GM12878 (cell line): ENCODE measurements at regions not wholly inside any gene's neighbourhood (a gene's known extent, or its start where the extent isn't known, plus 50 kb on each side); places are given as distances from the start of the nearest gene placed in this dataset.
"Not testable (repeated sequence)": the region's sequence is repeated elsewhere in the genome, so short reads cannot be mapped to it uniquely, and the experiment has no call there.

Experiments used
- ATAC-seq: fragments of 200-7000 bp; cut with Tn5 transposase; 3 replicates; pipeline ENCODE4 v1.9.1; 2020; ENCODE audit warnings: mild to moderate bottlenecking, moderate library complexity
- BruUV-seq: library from RNA; stranded (reverse); fragments of 400-500 nt; replicated peaks from 2 replicates; lab custom pipeline; 2021; lab: Mats Ljungman, UMichigan
- CTCF ChIA-PET: fragments of 300-600 bp; sonication (Branson Sonifier 250); formaldehyde crosslinking; extraction: SDS; loops from one replicate; lab custom pipeline; 2021; ENCODE audit warnings: inconsistent platforms; lab: Yijun Ruan, JAX
- POLR2A ChIA-PET: fragments of 350-600 bp; formaldehyde crosslinking; extraction: SDS; loops from one replicate; lab custom pipeline; 2021; ENCODE audit warnings: inconsistent platforms; lab: Charles Lee
- RAD21 ChIA-PET: fragments of 300-600 bp; sonication (Branson Sonifier 250); formaldehyde crosslinking; loops from one replicate; lab custom pipeline; 2023; ENCODE audit warnings: antibody characterized with exemption; ENCODE audit not compliant: unreplicated experiment; lab: Charles Lee
- SMC1A ChIA-PET: fragments of 300-600 bp; sonication (Branson Sonifier 250); formaldehyde crosslinking; loops from one replicate; lab custom pipeline; 2023; ENCODE audit not compliant: unreplicated experiment, uncharacterized antibody; lab: Charles Lee
- DNase-seq: peaks from one replicate; pipeline ENCODE4 v3.0.0-alpha.2; 2011; ENCODE audit warnings: low read depth, low spot score
- FAIRE-seq: peaks from 3 replicates; lab custom pipeline; 2011; peaks lifted over from hg19 to GRCh38; lab: Jason Lieb, UNC
- H2AFZ ChIP-seq: 2 replicates; pipeline ENCODE4 v1.6.0; 2011; ENCODE audit warnings: low read depth, low read length, control low read depth; ENCODE audit not compliant: control insufficient read depth
- H3K27ac ChIP-seq: 2 replicates; pipeline ENCODE4 v1.5.1; 2011; ENCODE audit warnings: control low read depth; ENCODE audit not compliant: control insufficient read depth, insufficient read depth
- H3K27me3 ChIP-seq, 2 experiments: replicated peaks in 1 of 2; 2 replicates each; pipeline versions ENCODE4 v1.6.0 to v1.6.1; 2011; ENCODE audit warnings: low read length in 1 of 2; ENCODE audit not compliant: control insufficient read depth in 2 of 2, insufficient read depth in 2 of 2
- H3K36me3 ChIP-seq, 2 experiments: 2 replicates each; pipeline ENCODE4 v1.5.1; 2011; ENCODE audit warnings: low read length in 1 of 2; ENCODE audit not compliant: control insufficient read depth in 2 of 2, insufficient read depth in 2 of 2
- H3K4me1 ChIP-seq: 2 replicates; pipeline ENCODE4 v1.6.1; 2011; ENCODE audit warnings: mild to moderate bottlenecking, low read length, moderate library complexity, mixed read lengths; ENCODE audit not compliant: control insufficient read depth, insufficient read depth
- H3K4me2 ChIP-seq: 2 replicates; pipeline ENCODE4 v1.6.0; 2011; ENCODE audit warnings: control low read depth; ENCODE audit not compliant: control insufficient read depth, insufficient read depth
- H3K4me3 ChIP-seq: fragments of 200-600 bp; sonication (generic); 2 replicates; pipeline ENCODE4 v1.5.1; 2016
- H3K79me2 ChIP-seq: 2 replicates; pipeline ENCODE4 v1.6.0; 2011; ENCODE audit warnings: low read length; ENCODE audit not compliant: control insufficient read depth, insufficient read depth
- H3K9ac ChIP-seq: 2 replicates; pipeline ENCODE4 v1.8.0; 2011; ENCODE audit warnings: low read length, control low read depth, mixed read lengths; ENCODE audit not compliant: control insufficient read depth, insufficient read depth
- H3K9me3 ChIP-seq: replicated peaks from 3 replicates; pipeline ENCODE4 v1.5.1; 2011; ENCODE audit warnings: mild to moderate bottlenecking, low read length; ENCODE audit not compliant: control insufficient read depth, insufficient read depth
- H4K20me1 ChIP-seq: 2 replicates; pipeline ENCODE4 v1.6.0; 2011; ENCODE audit not compliant: control insufficient read depth, insufficient read depth
- BHLHE40 ChIP-seq, 2 experiments: fragments of 450-650 bp in 1 of 2; IDR thresholded peaks; 2 replicates each; pipeline ENCODE4 v1.6.1; 2011 to 2017; ENCODE audit warnings: low read depth in 2 of 2, borderline replicate concordance in 1 of 2, improper control_type of control experiment in 1 of 2, low read length in 1 of 2, mild to moderate bottlenecking in 1 of 2
- ETV6 ChIP-seq, 2 experiments: fragments of 450-650 bp in 1 of 2; IDR thresholded peaks in 1 of 2; conservative IDR thresholded peaks in 1 of 2; 2 replicates each; pipeline ENCODE4 v1.6.1; 2014; ENCODE audit warnings: antibody characterized with exemption in 1 of 2, borderline replicate concordance in 1 of 2, low read depth in 1 of 2, mild to moderate bottlenecking in 1 of 2, moderate library complexity in 1 of 2
- FOS ChIP-seq: IDR thresholded peaks from 3 replicates; pipeline ENCODE4 v1.6.1; 2011; ENCODE audit warnings: borderline replicate concordance; ENCODE audit not compliant: insufficient read length; ENCODE audit errors: extremely low read depth
- HCFC1 ChIP-seq: fragments of 150-350 bp; IDR thresholded peaks from 2 replicates; pipeline ENCODE4 v1.6.1; 2014; ENCODE audit warnings: low read length
- IRF3 ChIP-seq: fragments of 450-650 bp; IDR thresholded peaks from 2 replicates; pipeline ENCODE4 v1.6.1; 2014; ENCODE audit warnings: mild to moderate bottlenecking
- KLF5 ChIP-seq: fragments of 450-650 bp; IDR thresholded peaks from 2 replicates; pipeline ENCODE4 v1.6.1; 2014; ENCODE audit warnings: mild to moderate bottlenecking; ENCODE audit not compliant: partially characterized antibody
- MTA2 ChIP-seq: fragments of 450-650 bp; IDR thresholded peaks from 2 replicates; pipeline ENCODE4 v1.6.1; 2016; ENCODE audit warnings: low read depth, mild to moderate bottlenecking, moderate library complexity
- MXI1 ChIP-seq: fragments of 150-350 bp; IDR thresholded peaks from 2 replicates; pipeline ENCODE4 v1.6.1; 2011; ENCODE audit warnings: low read depth, mild to moderate bottlenecking, inconsistent platforms, low read length, improper control_type of control experiment
- POLR2A ChIP-seq: IDR thresholded peaks from 2 replicates; pipeline ENCODE4 v1.6.1; 2011; ENCODE audit warnings: low read depth, mild to moderate bottlenecking, low read length
- POLR2AphosphoS2 ChIP-seq: IDR thresholded peaks from 2 replicates; pipeline ENCODE4 v1.6.1; 2011; ENCODE audit warnings: low read depth, mild to moderate bottlenecking, low read length, improper control_type of control experiment, moderate library complexity
- TBL1XR1 ChIP-seq: IDR thresholded peaks from 2 replicates; pipeline ENCODE4 v1.6.1; 2012; ENCODE audit warnings: low read depth, low read length, improper control_type of control experiment
- TCF7 ChIP-seq: IDR thresholded peaks from 2 replicates; pipeline ENCODE4 v1.6.1; 2014; ENCODE audit warnings: antibody characterized with exemption, borderline replicate concordance
- WGBS: methylation state at CpG from one replicate; pipeline ENCODE4 v1.1.6; 2016; ENCODE audit warnings: low lambda C conversion rate; ENCODE audit not compliant: insufficient replicate concordance, insufficient coverage; ENCODE audit errors: missing lambda C conversion rate; 5-methylcytosine and 5-hydroxymethylcytosine counted together
- in situ Hi-C: fragments of 300-500 bp; cut with MboI; formaldehyde crosslinking; loops from 9 replicates; pipeline ENCODE4 v1.14.3; 2018; ENCODE audit warnings: mixed read lengths
- intact Hi-C: fragments of 100-400 bp; cut with micrococcal nuclease; formaldehyde crosslinking; loops from one replicate; pipeline ENCODE4 v1.14.2; 2022; ENCODE audit not compliant: unreplicated experiment
- TF ChIP-seq, protein P1 (sequence below): fragments of 450-650 bp; IDR thresholded peaks from 2 replicates; pipeline ENCODE4 v1.6.1; 2017; ENCODE audit warnings: mild to moderate bottlenecking, moderate library complexity

GRCh38 chr9:19873188-19873587 lies 84.4 kb upstream of the SLC24A2 start:
- FAIRE-seq, H4K20me1 ChIP-seq, H3K36me3 ChIP-seq, H3K9me3 ChIP-seq, H3K27me3 ChIP-seq, H3K4me1 ChIP-seq, in situ Hi-C loops, BruUV-seq, H3K79me2 ChIP-seq, H3K4me3 ChIP-seq, ATAC-seq, DNase-seq, RAD21 ChIA-PET, SMC1A ChIA-PET, H2AFZ ChIP-seq, H3K27ac ChIP-seq, H3K4me2 ChIP-seq, H3K9ac ChIP-seq, CTCF ChIA-PET: not testable (repeated sequence)
- 12% methylated on average over 2 of the region's 2 CpGs for WGBS
- POLR2A ChIA-PET: interaction anchor here (0.8 kb wide), 1 partner anchor 368 kb away, joined by 6 read pairs; no protein-coding TSS in a partner anchor
- intact Hi-C loops: loop anchor here (10.0 kb wide), 1 partner anchor 148 kb away; no protein-coding TSS in a partner anchor

DNA sequence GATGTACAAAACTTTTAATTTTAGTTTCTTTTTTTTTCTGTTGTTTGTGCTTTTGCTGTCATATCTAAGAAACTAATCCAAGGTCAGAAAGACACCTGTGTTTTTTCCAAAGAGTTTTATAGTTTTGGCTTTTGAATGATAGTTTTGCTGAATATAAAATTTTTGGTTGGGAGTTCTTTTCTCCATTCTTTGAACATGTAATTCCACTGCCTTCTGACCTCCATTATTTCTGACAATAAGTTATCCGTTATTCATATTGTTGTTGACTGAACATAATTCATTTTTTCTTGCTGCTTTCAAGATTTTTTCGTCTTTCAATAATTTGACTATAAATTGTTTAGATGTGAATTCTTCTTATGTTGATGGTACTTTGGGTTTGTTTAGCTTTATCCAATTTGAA lies 82.2 kb upstream of the SLC24A2 start:
- ChIA-PET CTCF (no interaction called here), POLR2A (no interaction called here), RAD21 (no interaction called here), SMC1A (interaction anchor here (0.6 to 1.1 kb wide), 2 partner anchors 16 to 49 kb away, joined by 3 to 4 read pairs; no protein-coding TSS in a partner anchor)
- intact Hi-C loops: loop anchor here (10.0 kb wide), 1 partner anchor 146 kb away; no protein-coding TSS in a partner anchor
- Histone ChIP-seq H3K79me2 (no peaks in the 10 kb centered on the region), H3K27me3 (no peaks in the 10 kb centered on the region), H3K9me3 (no peaks in the 10 kb centered on the region), H2AFZ (no peak overlapping the region), H3K4me3 (no peak overlapping the region), H4K20me1 (no peaks in the 10 kb centered on the region), H3K4me1 (no peaks in the 10 kb centered on the region), H3K36me3 (no peaks in the 10 kb centered on the region), H3K9ac (no peak overlapping the region), H3K27ac (no peak overlapping the region), H3K4me2 (no peak overlapping the region)
- BruUV-seq: no TSS peak
- DNase-seq (no peak), FAIRE-seq (no peak), ATAC-seq (no peak)
- in situ Hi-C loops: no loop called here
- 18% methylated on average over 2 of the region's 2 CpGs for WGBS
- TF ChIP-seq KLF5: no peak
- no peak for TF ChIP-seq BHLHE40 (IDR thresholded peaks at IDR 0.05; ENCODE audit: borderline replicate concordance in 1 of 2, low read depth in 2 of 2, low read length in 1 of 2)
- TF ChIP-seq TCF7: no peak
- TF ChIP-seq MXI1: no peak
- TF ChIP-seq HCFC1: no peak
- TF ChIP-seq IRF3: no peak
- TF ChIP-seq ETV6 (conservative IDR thresholded peaks at IDR 0.05 in 1 of 2, IDR thresholded peaks at IDR 0.05 in 1 of 2; ENCODE audit: borderline replicate concordance in 1 of 2, low read depth in 1 of 2): no peak
- TF ChIP-seq POLR2A: no peak
- no peak for TF ChIP-seq MTA2
- TF ChIP-seq POLR2AphosphoS2: no peak
- TF ChIP-seq, protein P1, sequence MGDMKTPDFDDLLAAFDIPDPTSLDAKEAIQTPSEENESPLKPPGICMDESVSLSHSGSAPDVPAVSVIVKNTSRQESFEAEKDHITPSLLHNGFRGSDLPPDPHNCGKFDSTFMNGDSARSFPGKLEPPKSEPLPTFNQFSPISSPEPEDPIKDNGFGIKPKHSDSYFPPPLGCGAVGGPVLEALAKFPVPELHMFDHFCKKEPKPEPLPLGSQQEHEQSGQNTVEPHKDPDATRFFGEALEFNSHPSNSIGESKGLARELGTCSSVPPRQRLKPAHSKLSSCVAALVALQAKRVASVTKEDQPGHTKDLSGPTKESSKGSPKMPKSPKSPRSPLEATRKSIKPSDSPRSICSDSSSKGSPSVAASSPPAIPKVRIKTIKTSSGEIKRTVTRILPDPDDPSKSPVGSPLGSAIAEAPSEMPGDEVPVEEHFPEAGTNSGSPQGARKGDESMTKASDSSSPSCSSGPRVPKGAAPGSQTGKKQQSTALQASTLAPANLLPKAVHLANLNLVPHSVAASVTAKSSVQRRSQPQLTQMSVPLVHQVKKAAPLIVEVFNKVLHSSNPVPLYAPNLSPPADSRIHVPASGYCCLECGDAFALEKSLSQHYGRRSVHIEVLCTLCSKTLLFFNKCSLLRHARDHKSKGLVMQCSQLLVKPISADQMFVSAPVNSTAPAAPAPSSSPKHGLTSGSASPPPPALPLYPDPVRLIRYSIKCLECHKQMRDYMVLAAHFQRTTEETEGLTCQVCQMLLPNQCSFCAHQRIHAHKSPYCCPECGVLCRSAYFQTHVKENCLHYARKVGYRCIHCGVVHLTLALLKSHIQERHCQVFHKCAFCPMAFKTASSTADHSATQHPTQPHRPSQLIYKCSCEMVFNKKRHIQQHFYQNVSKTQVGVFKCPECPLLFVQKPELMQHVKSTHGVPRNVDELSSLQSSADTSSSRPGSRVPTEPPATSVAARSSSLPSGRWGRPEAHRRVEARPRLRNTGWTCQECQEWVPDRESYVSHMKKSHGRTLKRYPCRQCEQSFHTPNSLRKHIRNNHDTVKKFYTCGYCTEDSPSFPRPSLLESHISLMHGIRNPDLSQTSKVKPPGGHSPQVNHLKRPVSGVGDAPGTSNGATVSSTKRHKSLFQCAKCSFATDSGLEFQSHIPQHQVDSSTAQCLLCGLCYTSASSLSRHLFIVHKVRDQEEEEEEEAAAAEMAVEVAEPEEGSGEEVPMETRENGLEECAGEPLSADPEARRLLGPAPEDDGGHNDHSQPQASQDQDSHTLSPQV: no peak
- no peak for TF ChIP-seq TBL1XR1
- no peak for TF ChIP-seq FOS
